ENCODE measurements at regions not wholly inside any gene's neighbourhood (a gene's known extent, or its start where the extent isn't known, plus 50 kb on each side); places are given as distances from the start of the nearest gene placed in this dataset.
A peak's percentile ranks its signal among the peaks of the same experiment; 100 is the strongest.

DNA sequence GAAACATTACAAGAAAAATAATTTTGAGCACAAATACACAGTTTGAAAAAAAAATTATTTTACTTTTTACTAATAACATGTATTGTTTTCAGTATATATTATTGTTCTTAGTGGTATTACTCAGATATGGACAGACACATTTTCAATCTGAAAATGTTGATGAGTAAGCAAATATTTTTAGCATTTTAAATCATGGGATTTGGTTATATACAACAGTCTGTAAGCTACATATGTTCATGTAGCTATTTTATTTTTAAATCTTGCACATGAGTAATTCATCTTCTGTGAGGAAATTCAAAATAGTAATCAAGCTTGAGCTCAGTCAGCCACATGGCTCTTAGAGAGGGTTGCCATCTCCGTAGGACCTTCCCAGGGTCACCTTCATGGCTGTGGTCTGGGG, 471.9 kb downstream of the QKI start:
- H2BK12ac ChIP-seq (ENCODE audit: low read length in 2 of 2), result no peak overlapping the region
- no peak overlapping the region for H2BK5ac ChIP-seq (ENCODE audit: low read depth, low read length, poor library complexity, severe bottlenecking)
- H4K8ac ChIP-seq (ENCODE audit: low read length), result no peak overlapping the region
- H3K27me3 ChIP-seq (ENCODE audit: control insufficient read depth in 1 of 2, insufficient read depth in 1 of 2, low read length in 2 of 2), result no peaks in the 10 kb centered on the region
- H2AK5ac ChIP-seq (ENCODE audit: low read length, severe bottlenecking), result no peak overlapping the region
- no peak overlapping the region for H2BK120ac ChIP-seq (ENCODE audit: low read depth, low read length)
- no peak overlapping the region for H2BK15ac ChIP-seq (ENCODE audit: low read depth, poor library complexity, severe bottlenecking)
- H3K79me1 ChIP-seq (replicated peaks; ENCODE audit: low read length, poor library complexity, severe bottlenecking), result no peaks in the 10 kb centered on the region
- H3K9ac ChIP-seq (ENCODE audit: low read length), result no peak overlapping the region
- H3K4me1 ChIP-seq (ENCODE audit: control insufficient read depth, insufficient read depth, low read depth, low read length), result no peaks in the 10 kb centered on the region
- H3K14ac ChIP-seq (ENCODE audit: low read length in 2 of 2), result no peak overlapping the region
- no peak overlapping the region for H3K4ac ChIP-seq (ENCODE audit: low read depth in 1 of 2, low read length in 2 of 2)
- no peak overlapping the region for H2AFZ ChIP-seq (ENCODE audit: low read depth, low read length)
- peaks cover 9% of the 10 kb centered on the region for H3K9me3 ChIP-seq (ENCODE audit: control insufficient read depth, low read length)
- no peak overlapping the region for H3K4me3 ChIP-seq (ENCODE audit: insufficient read depth in 1 of 2, low read depth in 1 of 2, low read length in 2 of 2)
- 68% methylated on average over 1 of the region's 1 CpG for WGBS
- H3K4me2 ChIP-seq (ENCODE audit: low read length, poor library complexity, severe bottlenecking), result no peak overlapping the region
- DNase-seq, result no peak
- H3K18ac ChIP-seq (ENCODE audit: low read depth in 1 of 2, low read length in 2 of 2), result no peak overlapping the region
- H3K23ac ChIP-seq (ENCODE audit: low read length in 2 of 2), result no peak overlapping the region
- no peak overlapping the region for H3K27ac ChIP-seq (ENCODE audit: low read length, poor library complexity, severe bottlenecking)
- no peak overlapping the region for H4K91ac ChIP-seq (ENCODE audit: low read length)
- no peaks in the 10 kb centered on the region for H3K36me3 ChIP-seq (ENCODE audit: control insufficient read depth in 1 of 2, insufficient read depth in 2 of 2, low read depth in 1 of 2, low read length in 2 of 2)

DNA sequence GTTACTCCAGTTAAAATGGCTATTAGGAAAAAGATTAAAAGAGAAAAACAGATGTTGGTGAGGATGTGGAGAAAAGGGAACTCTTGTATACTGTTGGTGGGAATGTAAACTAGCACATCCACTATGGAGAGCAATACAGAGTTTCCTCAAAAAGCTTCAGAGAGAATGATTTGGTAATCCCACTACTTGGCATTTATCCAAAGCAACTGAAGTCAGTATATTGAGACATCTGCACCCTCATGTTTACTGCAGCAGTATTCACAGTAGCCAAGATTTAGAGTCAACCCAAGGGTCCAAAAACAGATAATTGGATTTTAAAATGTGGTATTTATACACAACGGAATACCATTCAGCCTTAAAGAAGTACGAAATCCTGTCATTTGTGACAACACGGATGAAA, 469.5 kb downstream of the QKI start:
- Histone ChIP-seq H3K9ac (ENCODE audit: low read length) (no peak overlapping the region), H3K27me3 (ENCODE audit: control insufficient read depth in 1 of 2, insufficient read depth in 1 of 2, low read length in 2 of 2) (no peaks in the 10 kb centered on the region), H2BK12ac (ENCODE audit: low read length in 2 of 2) (no peak overlapping the region), H2BK120ac (ENCODE audit: low read depth, low read length) (no peak overlapping the region), H3K27ac (ENCODE audit: low read length, poor library complexity, severe bottlenecking) (no peak overlapping the region), H3K36me3 (ENCODE audit: control insufficient read depth in 1 of 2, insufficient read depth in 2 of 2, low read depth in 1 of 2, low read length in 2 of 2) (no peaks in the 10 kb centered on the region), H2BK5ac (ENCODE audit: low read depth, low read length, poor library complexity, severe bottlenecking) (no peak overlapping the region), H2BK15ac (ENCODE audit: low read depth, poor library complexity, severe bottlenecking) (no peak overlapping the region), H2AK5ac (ENCODE audit: low read length, severe bottlenecking) (no peak overlapping the region), H3K4me3 (ENCODE audit: insufficient read depth in 1 of 2, low read depth in 1 of 2, low read length in 2 of 2) (no peak overlapping the region), H3K4me1 (ENCODE audit: control insufficient read depth, insufficient read depth, low read depth, low read length) (no peaks in the 10 kb centered on the region), H4K8ac (ENCODE audit: low read length) (no peak overlapping the region), H3K14ac (ENCODE audit: low read length in 2 of 2) (no peak overlapping the region), H3K79me1 (replicated peaks; ENCODE audit: low read length, poor library complexity, severe bottlenecking) (no peaks in the 10 kb centered on the region), H3K4ac (ENCODE audit: low read depth in 1 of 2, low read length in 2 of 2) (no peak overlapping the region), H2AFZ (ENCODE audit: low read depth, low read length) (no peak overlapping the region), H3K18ac (ENCODE audit: low read depth in 1 of 2, low read length in 2 of 2) (no peak overlapping the region), H4K91ac (ENCODE audit: low read length) (no peak overlapping the region), H3K9me3 (ENCODE audit: control insufficient read depth, low read length) (peaks cover 9% of the 10 kb centered on the region), H3K4me2 (ENCODE audit: low read length, poor library complexity, severe bottlenecking) (no peak overlapping the region), H3K23ac (ENCODE audit: low read length in 2 of 2) (no peak overlapping the region)
- peak; percentile 42 for DNase-seq
- 96% methylated on average over 3 of the region's 3 CpGs for WGBS

DNA sequence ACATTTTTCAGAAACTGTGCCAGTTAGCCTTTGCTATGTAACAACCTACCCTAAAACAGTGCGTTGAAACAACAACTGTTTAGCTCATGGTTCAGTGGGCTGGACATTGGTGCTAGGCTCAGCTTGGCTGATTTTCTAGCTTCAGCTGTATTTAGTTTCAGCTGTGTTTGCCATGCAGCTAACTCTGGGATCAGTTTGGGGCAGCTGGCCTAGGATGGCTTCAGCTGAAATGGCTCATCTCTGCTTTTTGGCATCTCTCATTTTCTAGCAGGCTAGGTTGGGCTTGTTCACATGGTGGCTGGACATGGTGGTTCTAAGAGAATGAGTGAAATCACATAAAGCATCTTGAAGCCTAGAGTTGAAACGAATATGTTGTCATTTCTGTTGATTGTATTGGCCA, 464.2 kb downstream of the QKI start:
- Histone ChIP-seq H3K4me1 (ENCODE audit: control insufficient read depth, insufficient read depth, low read depth, low read length) (no peaks in the 10 kb centered on the region), H3K18ac (ENCODE audit: low read depth in 1 of 2, low read length in 2 of 2) (no peak overlapping the region), H2BK15ac (ENCODE audit: low read depth, poor library complexity, severe bottlenecking) (no peak overlapping the region), H3K9ac (ENCODE audit: low read length) (no peak overlapping the region), H3K4me2 (ENCODE audit: low read length, poor library complexity, severe bottlenecking) (no peak overlapping the region), H2BK120ac (ENCODE audit: low read depth, low read length) (no peak overlapping the region), H3K9me3 (ENCODE audit: control insufficient read depth, low read length) (no peaks in the 10 kb centered on the region), H3K27ac (ENCODE audit: low read length, poor library complexity, severe bottlenecking) (no peak overlapping the region), H3K23ac (ENCODE audit: low read length in 2 of 2) (no peak overlapping the region), H3K4ac (ENCODE audit: low read depth in 1 of 2, low read length in 2 of 2) (no peak overlapping the region), H3K79me1 (replicated peaks; ENCODE audit: low read length, poor library complexity, severe bottlenecking) (no peaks in the 10 kb centered on the region), H3K4me3 (ENCODE audit: insufficient read depth in 1 of 2, low read depth in 1 of 2, low read length in 2 of 2) (no peak overlapping the region), H2AFZ (ENCODE audit: low read depth, low read length) (no peak overlapping the region), H3K36me3 (ENCODE audit: control insufficient read depth in 1 of 2, insufficient read depth in 2 of 2, low read depth in 1 of 2, low read length in 2 of 2) (no peaks in the 10 kb centered on the region), H4K8ac (ENCODE audit: low read length) (no peak overlapping the region), H4K91ac (ENCODE audit: low read length) (no peak overlapping the region), H2BK5ac (ENCODE audit: low read depth, low read length, poor library complexity, severe bottlenecking) (no peak overlapping the region), H3K14ac (ENCODE audit: low read length in 2 of 2) (no peak overlapping the region), H3K27me3 (ENCODE audit: control insufficient read depth in 1 of 2, insufficient read depth in 1 of 2, low read length in 2 of 2) (no peaks in the 10 kb centered on the region), H2AK5ac (ENCODE audit: low read length, severe bottlenecking) (no peak overlapping the region), H2BK12ac (ENCODE audit: low read length in 2 of 2) (no peak overlapping the region)
- WGBS, result 62% methylated on average over 2 of the region's 2 CpGs
- DNase-seq, result no peak

DNA sequence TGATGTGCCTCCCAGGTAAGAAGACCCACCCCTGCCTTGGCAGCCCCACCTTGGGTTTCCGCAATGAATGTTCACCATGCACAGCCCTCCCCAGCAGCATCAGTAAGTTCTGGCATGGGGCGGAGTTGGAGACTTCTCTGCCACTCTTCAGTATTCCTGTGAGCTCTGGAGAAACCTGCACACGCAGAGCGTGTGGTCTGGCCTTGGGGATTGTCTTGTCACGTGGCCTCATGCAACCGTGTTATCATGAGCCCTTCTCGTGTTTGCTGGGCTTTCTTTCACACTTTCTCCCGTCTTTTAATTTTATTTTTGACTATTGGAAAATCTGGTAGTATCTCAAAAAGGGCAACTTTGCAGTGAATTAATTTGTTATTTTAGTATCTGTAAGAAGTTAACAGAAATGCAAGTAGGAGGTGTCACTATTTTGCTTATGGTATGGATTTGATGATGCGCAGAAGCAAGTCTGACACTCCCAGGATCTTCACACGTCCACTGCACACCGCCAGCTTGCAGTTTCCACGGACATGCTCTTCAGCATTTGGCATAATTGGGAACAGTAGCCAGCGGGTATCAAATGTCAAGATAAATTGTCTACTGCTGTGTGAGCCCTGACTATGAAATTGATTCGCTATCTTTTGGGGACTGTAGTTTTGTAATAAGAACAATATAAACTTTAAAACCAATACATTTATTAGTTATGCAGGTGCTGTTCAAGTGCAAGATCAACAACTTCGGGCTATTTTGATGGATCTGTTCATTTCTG, 463.5 kb downstream of the QKI start:
- no peak overlapping the region for H2BK15ac ChIP-seq (ENCODE audit: low read depth, poor library complexity, severe bottlenecking)
- H3K4me2 ChIP-seq (ENCODE audit: low read length, poor library complexity, severe bottlenecking), result no peak overlapping the region
- no peaks in the 10 kb centered on the region for H3K27me3 ChIP-seq (ENCODE audit: control insufficient read depth in 1 of 2, insufficient read depth in 1 of 2, low read length in 2 of 2)

More for the DNA sequence above, 463.5 kb downstream of the QKI start:
- no peak for DNase-seq
- no peak overlapping the region for H2AK5ac ChIP-seq (ENCODE audit: low read length, severe bottlenecking)
- no peak overlapping the region for H2BK12ac ChIP-seq (ENCODE audit: low read length in 2 of 2)
- no peak overlapping the region for H2AFZ ChIP-seq (ENCODE audit: low read depth, low read length)
- no peak overlapping the region for H3K27ac ChIP-seq (ENCODE audit: low read length, poor library complexity, severe bottlenecking)
- no peak overlapping the region for H2BK120ac ChIP-seq (ENCODE audit: low read depth, low read length)
- peak overlapping the region; percentile 4 for H2BK5ac ChIP-seq (ENCODE audit: low read depth, low read length, poor library complexity, severe bottlenecking)
- H3K4me1 ChIP-seq (ENCODE audit: control insufficient read depth, insufficient read depth, low read depth, low read length), result no peaks in the 10 kb centered on the region
- no peak overlapping the region for H3K18ac ChIP-seq (ENCODE audit: low read depth in 1 of 2, low read length in 2 of 2)
- H3K9ac ChIP-seq (ENCODE audit: low read length), result no peak overlapping the region
- no peak overlapping the region for H3K4ac ChIP-seq (ENCODE audit: low read depth in 1 of 2, low read length in 2 of 2)
- H3K79me1 ChIP-seq (replicated peaks; ENCODE audit: low read length, poor library complexity, severe bottlenecking), result no peaks in the 10 kb centered on the region
- no peak overlapping the region for H3K4me3 ChIP-seq (ENCODE audit: insufficient read depth in 1 of 2, low read depth in 1 of 2, low read length in 2 of 2)
- H3K14ac ChIP-seq (ENCODE audit: low read length in 2 of 2), result no peak overlapping the region
- no peaks in the 10 kb centered on the region for H3K9me3 ChIP-seq (ENCODE audit: control insufficient read depth, low read length)
- H3K36me3 ChIP-seq (ENCODE audit: control insufficient read depth in 1 of 2, insufficient read depth in 2 of 2, low read depth in 1 of 2, low read length in 2 of 2), result no peaks in the 10 kb centered on the region
- H3K23ac ChIP-seq (ENCODE audit: low read length in 2 of 2), result no peak overlapping the region
- 92% methylated on average over 11 of the region's 15 CpGs for WGBS
- H4K8ac ChIP-seq (ENCODE audit: low read length), result no peak overlapping the region
- no peak overlapping the region for H4K91ac ChIP-seq (ENCODE audit: low read length)
